Activated CD8-positive, alpha-beta memory T cell treated with anti-CD3 and anti-CD28 coated beads for 24 hours (primary cell): ENCODE measurements at regions not wholly inside any gene's neighbourhood (a gene's known extent, or its start where the extent isn't known, plus 50 kb on each side); places are given as distances from the start of the nearest gene placed in this dataset.

Experiments used
- DNase-seq: peaks from one replicate; pipeline ENCODE4 v3.0.0-alpha.2; 2020

DNA sequence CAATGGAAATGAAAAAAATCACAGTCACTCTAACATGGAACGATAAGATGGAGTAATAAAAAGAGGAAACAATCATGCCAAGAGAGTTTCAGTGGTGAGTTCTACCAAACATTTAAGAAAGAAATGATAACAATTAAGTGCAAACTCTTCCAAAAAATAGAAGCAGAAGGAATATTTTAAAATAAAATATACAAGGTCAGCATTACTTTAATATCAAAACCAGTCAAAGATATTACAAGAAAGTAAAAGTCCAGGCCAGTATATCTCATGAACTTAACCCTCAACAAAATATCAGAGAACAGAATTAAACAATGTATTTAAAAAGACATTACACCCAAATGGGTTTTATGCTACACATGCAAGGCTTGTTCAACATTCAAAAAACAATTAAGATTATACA lies 829.4 kb downstream of the TRIB2 start:
- DNase-seq, result no peak

DNA sequence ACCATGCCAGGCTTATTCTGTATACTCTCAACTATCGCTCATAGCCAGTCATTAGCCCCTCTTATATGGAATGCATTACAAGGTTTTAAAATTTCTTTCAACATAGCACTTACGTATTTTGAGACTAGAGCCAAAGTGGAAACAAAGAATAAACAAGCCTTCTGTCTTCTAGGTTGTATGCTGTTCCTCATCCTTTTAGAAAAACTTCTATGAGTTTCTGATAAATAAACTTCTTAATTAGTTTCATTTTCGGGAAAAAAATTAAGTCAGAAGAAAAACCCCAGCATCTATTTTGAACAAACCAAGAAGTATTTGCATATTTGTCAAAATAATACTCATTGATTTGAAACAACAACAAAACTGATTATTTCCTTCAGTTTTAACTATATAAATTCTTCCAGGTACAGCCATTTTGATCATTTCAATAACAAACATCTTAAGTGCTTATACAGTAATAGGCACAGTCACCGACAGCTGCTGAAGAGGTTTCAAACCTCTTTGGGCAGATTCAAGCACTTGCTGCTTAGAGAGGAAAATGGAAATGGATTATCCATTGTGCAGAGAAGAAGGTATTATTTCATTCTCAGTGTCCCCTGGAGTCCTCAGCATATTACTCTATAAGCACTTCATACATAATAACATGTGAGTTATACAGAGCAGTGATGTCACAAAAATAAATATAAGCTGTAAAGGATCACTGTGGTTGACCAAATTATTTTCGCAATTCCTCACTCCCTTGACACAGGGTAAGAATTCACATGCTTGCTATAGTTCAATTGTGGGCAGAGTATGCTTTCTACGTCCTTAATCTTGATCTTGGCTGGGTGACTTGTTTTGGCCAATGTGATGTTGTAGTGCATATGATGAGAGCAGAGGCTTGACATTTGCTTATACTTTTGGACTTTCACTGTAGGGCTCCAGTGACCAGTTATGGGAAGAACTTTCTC lies 833.8 kb downstream of the TRIB2 start:
- DNase-seq, result no peak

DNA sequence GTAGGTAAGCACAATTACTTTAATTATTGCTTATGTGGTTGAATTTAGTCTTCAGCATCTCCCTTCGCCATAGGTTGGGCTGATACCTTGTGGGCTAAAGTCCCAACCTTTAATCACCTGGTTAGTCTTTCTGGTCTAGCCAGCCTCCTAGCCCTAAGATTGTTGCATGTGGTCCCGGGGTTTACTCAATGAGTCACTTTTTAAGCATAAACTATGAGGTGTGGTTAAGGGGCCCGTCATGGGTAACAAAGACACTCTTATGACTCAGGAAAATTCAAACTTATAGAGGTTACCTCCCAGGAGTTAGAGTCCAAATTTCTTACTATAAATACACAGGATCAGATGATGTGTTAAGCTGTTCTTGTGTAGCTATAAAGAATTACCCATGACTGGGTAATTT lies 841.6 kb downstream of the TRIB2 start:
- no peak for DNase-seq

DNA sequence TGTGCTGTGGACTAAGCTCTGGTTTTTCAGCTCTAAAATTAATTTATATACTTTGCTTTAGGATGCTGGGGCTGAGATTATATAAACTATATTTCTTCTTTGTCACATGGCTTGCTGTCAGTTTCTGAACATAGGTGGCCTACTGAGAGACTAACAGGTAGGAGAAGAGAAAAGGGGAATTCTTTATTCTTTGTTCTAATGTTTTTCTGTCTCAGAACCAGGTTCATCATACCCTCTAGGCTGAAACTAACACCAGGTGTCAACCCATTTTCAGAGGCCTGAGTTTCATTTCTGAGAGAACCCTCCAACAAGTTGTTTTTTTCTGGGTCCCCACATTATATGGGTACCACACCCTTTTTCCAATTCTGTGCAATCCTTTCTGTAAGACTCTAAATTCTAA lies 843.6 kb downstream of the TRIB2 start:
- DNase-seq, result no peak

DNA sequence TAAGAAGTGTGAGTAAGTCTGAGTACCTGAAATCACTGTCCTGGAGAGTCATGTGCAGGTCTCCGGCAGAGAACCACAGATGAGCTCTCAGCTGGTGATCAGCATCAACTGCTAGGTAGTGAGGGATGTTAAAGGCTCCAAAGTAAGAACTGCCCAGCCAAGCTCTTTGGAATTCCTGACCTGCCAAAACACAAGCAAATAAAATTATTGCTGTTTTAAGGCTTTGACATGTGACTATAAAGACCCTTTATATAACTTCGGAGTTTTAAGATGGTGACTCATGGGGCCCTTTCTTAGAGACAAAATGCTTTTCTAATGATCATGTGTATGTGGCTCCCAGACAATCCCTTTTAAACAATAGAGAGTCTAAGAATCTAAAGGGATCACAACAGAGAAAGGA lies 855.7 kb downstream of the TRIB2 start:
- DNase-seq, result no peak

DNA sequence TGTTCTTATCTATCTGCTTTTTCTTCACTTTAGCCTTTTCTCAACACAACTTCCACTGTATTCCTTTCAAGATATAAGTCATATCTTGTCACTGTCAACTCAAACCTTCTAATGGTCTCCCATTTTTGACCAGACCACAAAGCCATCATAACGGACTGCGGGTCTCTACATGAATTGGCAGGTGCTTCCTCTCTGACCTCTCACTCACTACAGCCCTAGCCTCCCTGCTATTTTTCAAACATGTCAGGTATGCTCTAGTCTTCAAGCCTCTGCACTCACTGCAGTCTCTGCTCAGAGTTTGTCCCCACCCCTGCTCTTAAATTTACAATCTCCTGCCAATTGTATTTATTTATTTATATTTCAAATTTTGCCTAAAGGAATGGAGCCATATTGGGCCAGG lies 858.1 kb downstream of the TRIB2 start:
- no peak for DNase-seq

DNA sequence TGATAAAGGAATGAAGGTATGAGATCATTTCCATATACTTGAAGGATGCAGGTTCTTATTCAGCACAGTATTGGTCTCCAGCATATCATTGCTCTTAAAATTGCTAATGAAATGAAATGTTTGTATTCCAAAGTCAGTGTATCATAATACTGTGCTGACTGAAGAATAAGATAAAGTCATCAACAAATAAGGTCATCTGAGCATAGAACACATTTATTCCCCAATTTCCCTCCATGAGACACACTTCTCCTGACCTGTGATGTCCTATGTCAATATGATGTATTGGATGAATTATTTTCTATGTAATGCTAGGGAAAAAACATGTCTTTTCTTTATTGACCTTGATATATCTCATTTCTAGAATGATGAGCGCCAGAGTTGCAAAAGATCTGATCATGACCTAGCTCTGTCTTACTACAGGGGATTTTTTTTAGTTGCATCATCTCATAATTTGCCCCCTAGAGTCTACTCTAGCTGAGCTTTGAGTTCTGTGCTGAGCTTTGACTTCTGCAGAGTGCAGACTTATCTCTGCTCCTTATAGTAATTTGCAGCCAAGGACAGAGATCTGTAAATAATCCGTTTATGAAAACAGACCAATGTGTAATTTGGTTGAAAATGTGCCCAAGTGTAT lies 859.8 kb downstream of the TRIB2 start:
- no peak for DNase-seq

DNA sequence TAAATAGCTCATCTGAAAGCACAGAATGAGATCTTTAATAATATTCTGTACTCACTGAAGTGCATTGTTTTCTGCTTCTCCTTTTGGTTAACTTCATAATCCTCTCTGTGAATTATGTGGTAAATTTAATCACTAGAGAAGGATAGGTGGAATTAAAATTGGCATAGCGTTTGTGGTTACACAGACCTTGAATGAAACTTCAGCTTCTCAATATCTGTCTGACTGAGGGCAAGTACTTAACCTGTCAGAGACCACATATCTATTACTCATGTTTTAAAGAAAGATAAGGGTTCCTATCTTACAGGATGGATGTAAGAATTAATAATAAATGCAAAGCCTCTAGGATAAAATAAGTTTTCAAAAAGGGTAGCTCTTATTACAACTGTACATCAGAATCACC lies 861.8 kb downstream of the TRIB2 start:
- DNase-seq, result no peak

DNA sequence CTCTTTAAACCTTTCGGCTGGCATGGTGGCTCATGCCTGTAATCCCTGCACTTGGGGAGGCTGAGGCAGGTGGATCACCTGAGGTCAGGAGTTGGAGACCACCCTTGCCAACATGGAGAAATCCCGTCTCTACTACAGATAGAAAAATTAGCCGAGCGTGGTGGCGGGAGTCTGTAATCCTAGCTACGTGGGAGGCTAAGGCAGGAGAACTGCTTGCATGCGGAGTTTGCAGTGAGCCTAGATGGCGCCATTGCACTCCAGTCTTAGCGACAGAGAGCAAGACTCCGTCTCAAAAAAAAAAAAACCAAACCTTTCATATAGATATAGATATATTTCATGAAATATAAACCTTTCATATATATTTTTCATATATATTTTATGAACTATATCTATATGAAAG lies 864.7 kb downstream of the TRIB2 start:
- DNase-seq, result no peak

DNA sequence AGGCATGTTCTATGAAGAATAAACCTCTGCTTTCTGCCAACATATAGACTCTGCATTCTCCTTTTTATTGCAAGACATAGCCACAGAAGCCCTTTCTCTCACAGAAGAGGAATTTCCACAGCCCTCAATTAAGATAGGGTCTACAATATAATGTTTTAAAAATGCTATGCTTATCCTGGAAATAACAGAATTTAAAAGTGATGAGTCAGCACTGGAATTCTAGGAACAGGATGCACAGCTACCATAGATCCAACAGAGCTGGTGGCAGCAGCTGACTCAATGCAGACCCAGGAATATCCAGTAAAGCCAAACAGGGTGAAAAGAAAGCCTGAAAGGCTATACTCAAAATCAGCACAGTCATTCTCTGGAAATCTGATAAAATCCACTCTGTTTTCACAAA lies 866.9 kb downstream of the TRIB2 start:
- DNase-seq, result no peak

DNA sequence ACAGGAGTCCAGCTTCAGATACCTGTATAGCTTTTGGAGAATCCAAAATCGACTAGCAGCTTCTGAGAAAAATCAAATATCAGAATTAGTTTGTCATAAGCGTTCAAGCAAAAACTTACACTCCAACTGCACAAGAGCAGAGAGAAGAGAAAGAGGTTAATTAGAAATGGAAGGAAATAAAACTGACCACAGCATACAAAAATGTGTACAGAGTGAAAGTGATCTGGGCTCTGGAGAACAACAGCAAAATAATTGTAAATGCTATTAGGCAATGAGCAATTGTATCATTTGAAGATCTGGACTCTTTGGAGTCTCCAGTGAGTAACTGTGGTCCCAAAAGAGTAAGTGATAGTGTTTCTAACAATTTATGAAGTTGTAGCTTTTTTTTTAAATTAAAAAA lies 867.3 kb downstream of the TRIB2 start:
- no peak for DNase-seq

DNA sequence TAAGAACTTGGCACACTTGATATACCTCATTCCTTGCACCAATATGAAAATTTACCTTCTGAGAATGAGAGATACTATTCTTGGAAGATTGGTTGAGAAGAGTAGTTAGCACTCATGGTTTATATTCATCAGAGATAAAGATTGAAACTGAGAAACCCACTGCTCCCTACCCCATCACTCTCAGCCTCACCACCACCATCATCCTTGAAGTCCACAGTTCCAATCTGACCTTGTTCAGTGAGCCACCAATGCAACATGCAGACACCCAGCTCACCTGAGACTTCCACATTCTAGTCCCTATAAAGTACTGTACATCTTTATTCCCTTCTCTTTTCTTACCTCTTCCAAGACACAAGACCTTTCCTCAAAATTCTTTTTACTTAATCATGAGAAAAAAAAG lies 869.0 kb downstream of the TRIB2 start:
- DNase-seq, result no peak

DNA sequence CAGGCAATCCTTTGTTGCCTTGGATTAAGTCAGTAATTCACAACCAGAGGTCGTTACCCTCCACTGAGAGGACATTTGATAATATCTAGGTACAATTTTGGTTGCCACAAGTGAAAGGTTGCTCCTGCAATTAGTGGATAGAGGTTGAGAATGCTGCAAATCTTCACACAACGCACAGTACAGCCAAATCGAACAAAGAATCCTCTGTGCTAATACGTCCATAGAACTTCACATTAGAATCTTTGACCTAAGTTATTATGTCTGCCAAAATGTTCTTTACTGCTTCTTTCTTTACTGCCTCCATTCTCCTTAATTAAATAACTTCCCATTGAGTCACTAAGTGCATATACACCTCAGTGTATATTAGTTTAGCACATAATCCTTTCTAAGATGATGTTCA lies 879.5 kb downstream of the TRIB2 start:
- no peak for DNase-seq

DNA sequence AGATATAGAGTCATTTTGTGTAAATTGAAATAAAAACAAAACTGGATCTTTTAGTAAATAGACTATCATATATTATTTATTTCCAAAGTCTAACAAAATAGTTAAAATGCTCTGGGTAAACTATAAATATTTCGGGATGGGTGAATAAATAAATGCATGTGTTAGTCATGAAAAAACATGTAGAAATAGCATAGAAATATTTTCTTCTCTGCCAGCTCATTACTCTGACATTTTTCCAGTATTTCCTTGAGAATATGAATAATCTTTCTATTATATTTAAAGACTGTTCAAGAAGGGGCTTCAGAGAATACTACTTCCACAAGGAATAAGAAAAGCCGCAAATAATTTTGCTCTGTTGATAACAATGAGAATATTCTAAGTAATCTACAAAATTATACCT lies 880.4 kb downstream of the TRIB2 start:
- no peak for DNase-seq

DNA sequence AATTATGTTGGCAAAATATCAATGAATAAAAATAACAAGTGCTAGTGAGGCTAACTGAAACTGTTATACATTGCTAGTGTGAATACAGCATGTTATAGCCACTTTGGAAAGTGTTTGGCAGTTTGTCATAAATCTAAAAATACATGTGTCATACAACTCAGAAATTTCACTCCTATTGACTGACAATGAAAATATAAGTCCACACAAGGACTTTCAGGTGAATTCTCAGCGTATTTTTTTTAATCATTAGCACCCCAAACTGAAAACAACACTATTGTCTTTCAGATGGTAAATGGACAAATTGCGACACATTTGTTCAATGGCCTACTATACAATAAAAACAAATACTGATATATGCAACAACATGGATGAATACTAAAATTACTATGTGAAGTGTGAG lies 884.8 kb downstream of the TRIB2 start:
- no peak for DNase-seq

DNA sequence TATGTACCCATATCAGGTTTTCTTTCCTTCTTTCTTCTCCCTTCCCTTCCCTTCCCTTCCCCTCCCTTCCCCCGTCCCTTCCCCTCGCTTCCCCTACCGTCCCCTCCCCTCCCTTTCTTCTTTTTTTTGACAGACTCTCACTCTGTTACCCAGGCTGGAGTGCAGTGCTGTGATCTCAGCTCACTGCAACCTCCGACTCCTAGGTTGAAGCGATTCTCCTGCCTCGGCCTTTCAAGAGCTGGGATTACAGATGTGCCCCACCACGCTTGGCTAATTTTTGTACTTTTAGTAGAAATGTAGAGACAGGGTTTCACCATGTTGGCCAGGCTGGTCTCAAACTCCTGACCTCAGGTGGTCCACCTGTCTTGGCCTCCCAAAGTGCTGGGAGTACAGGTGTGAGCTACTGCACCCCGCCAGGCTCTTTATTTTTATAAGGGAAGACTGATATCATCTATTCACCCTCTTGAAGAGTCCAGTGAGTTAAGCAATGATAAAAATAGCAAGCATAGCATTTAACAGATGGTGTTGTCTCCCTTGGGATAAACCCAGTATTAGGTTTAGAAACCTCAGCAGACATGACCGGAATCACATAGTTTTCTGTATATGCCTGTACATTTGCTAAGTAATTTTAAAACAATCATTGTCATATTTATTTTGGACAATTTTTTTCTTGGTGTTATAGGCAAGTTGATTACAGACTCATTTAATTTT lies 888.4 kb downstream of the TRIB2 start:
- DNase-seq, result no peak

DNA sequence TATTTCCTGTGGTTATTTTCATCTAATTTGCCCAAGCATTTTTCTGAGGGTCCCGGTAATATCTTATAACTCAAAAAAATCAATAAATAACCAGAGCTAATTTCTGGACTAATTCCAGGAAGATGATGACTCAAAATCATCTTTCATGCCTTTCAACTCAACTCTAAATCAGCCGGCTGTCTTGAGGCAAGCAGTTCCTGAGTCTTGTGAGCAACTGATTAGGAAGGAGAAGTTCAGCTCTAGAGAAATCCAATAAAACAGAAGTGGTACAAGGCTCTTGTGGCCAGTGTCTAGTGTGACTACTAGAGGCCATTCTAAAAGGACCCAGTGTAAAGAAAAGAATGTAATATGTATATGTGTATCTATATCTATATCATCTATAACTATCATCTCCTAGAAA lies 890.4 kb downstream of the TRIB2 start:
- no peak for DNase-seq

DNA sequence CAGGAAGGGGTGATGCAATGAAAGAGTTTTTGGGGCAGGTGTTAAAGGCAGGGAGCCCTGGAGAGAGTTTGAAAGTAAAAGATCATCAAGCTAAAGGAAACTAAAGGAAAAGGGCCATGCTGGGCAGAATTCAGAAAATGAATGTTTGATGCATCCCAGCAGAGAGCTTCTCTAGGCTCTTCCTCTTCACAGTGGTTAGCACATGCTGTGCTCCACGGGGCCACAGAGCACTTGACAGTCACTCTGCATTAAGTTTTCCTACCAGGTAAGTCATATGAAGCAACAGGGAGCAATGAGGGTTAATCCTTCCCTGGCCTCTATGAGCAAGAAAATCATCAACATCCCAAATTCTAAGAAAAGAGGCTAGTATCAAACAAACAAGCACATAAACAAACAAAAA lies 895.2 kb downstream of the TRIB2 start:
- no peak for DNase-seq

DNA sequence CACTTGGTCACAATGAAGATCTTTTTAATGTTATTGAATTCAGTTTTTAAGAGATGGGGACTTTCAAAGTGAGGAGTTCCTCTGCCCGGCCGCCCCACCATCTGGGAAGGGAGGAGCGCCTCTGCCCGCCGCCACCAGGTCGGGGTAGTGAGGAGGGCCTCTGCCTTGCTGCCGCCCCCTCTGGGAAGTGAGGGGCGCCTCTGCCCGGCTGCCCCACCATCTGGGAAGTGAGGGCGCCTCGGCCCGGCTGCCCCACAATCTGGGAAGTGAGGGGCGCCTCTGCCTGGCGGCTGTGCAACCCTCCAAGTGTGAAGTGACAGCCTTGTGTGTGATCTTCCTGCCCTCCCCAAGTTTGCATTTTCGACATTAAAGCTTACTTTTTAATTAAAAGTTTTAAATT lies 899.3 kb downstream of the TRIB2 start:
- no peak for DNase-seq

DNA sequence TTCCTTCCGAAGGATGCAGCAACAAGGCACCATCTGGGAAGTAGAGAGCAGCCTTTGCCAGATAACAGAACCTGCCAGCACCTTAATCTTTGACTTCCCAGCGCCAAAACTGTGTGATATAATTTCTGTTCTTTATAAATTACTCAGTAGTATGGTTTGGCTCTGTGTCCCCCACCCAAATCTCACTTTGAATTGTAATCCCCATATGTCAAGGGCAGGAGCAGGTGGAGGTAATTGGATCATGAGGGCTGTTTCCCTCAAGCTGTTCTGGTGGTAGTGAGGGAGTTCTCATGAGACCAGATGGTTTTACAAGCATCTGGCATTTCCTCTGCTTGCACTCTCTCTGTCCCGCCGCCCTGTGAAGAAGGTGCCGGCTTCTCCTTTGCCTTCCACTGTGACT lies 899.9 kb downstream of the TRIB2 start:
- no peak for DNase-seq

DNA sequence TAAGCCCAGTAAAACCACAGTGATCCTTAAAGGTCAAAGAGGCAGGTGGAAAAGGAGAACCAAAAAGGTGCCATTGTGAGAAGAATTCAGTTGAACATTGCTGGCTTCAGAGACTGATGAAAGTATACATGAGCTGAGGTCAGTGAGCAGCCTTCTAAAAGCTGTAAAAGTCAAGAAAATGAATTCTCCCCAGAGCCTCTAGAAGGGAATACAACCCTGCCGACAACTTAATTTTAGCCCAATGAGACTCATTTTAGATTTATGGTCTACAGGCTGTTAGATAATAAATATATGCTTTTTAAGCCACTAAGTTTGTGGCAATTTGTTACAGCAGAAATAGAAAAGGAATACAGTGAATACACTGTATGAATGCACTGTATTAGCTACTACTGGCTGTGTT lies 911.4 kb downstream of the TRIB2 start:
- DNase-seq, result no peak

DNA sequence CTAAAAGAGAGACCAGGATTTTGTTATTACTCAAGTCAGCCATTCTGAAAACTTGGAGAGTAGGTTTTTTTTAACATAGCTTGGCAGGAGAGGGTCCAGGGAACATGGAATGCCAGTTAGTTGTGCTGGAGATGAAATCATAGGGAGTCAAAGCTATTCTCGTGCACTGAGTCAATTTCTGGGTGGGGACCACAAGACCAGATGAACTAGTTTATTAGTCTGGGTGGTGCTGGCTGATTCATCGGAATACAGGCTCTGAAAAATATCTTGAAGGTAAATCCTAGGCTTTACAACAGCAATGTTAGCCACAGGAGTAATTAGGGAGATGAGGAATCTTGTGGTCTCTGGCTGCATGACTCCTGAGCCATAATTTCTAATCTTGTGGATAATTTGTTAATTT lies 921.4 kb downstream of the TRIB2 start:
- no peak for DNase-seq

DNA sequence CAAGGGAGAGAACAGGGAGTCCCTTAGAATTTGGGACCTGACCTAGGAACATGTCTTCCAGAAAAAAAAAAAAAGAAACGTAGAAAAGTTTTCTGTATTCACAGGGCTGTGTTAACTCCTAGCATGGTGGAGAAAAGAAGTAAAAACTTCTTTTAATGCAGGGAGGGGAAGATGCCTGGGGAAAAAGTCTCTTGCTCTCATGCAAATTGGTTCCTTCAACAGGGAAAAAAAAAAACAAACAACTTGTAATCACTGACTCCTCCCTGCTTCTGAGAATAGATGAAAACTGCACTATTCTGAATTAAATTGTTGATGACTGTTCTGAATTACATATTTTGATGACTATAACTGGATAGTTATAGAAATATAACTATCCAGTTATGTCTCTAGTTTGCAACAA lies 933.2 kb downstream of the TRIB2 start:
- no peak for DNase-seq

DNA sequence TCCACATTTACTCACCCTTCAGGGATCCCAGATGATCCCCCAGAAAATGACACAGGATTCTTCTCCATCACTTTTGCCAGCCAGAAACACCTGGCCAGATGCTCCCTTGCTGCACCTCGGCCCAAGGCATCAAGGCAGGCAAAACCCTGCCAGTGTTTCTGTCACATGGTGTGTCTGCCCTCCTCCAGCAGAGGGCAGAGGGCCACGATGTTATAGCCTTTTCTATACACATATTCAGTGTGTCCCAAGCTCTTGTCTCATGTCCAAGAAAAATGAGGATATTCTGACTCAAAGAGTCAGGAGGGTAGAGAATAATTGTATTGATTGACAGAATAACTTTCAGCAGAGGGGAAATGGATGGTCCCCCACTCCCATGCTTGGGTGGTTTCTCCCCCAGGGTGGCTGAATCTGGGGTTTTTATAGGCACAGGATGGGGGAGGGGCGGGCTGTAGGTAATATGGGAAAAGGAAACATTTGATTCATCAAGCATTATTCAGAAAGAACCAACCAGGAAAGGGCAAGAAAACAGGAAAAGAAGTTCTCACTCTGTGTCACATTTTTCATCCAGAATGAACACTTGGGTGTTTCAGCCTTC lies 933.9 kb downstream of the TRIB2 start:
- no peak for DNase-seq
